OCI-LY7 (cell line): ENCODE measurements at regions not wholly inside any gene's neighbourhood (a gene's known extent, or its start where the extent isn't known, plus 50 kb on each side); places are given as distances from the start of the nearest gene placed in this dataset.

Source experiments
- CTCF ChIP-seq: fragments of 200-600 bp; sonication (generic); conservative IDR thresholded peaks from 2 replicates; pipeline ENCODE4 v1.5.1; 2014; ENCODE audit warnings: mild to moderate bottlenecking, antibody characterized with exemption, low read length, moderate library complexity, mixed read lengths
- EZH2phosphoT487 ChIP-seq: fragments of 200-600 bp; sonication (generic); IDR thresholded peaks from 2 replicates; pipeline ENCODE4 v1.6.1; 2018; ENCODE audit warnings: low read depth, borderline replicate concordance, mild to moderate bottlenecking, mixed run types, antibody characterized with exemption, low read length, moderate library complexity, mixed read lengths

DNA sequence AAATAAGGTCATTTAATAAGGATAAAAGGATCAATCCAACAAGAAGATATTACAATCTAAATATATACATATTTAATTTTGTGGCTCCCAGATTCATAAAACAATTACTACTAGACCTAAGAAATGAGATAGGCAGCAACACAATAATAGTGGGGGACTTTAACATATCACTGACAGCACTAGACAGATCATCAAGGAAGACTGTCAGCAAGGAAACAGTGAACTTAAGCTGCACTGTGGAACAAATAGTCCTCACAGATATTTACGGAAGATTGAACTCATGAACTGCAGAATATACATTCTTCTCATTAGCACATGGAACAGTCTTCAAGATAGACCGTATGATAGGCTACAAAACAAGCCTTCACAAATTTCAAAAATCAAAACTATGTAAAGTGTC is 56.1 kb upstream of the NAP1L2 start:
- TF ChIP-seq CTCF (no peak), EZH2phosphoT487 (no peak)
